IMR-90 (cell line): ENCODE measurements at regions not wholly inside any gene's neighbourhood (a gene's known extent, or its start where the extent isn't known, plus 50 kb on each side); places are given as distances from the start of the nearest gene placed in this dataset.
"Not testable (repeated sequence)": the region's sequence is repeated elsewhere in the genome, so short reads cannot be mapped to it uniquely, and the experiment has no call there.

Source experiments
- ATAC-seq: fragments of 200-7000 bp; cut with Tn5 transposase; 2 replicates; pipeline ENCODE4 v1.9.1; 2020; ENCODE audit warnings: low read depth, mild to moderate bottlenecking, moderate library complexity
- BruUV-seq: library from RNA; stranded (reverse); fragments of 400-500 nt; replicated peaks from 2 replicates; lab custom pipeline; 2021; lab: Mats Ljungman, UMichigan
- CTCF ChIA-PET: fragments of 300-600 bp; formaldehyde crosslinking; extraction: SDS; loops from one replicate; lab custom pipeline; 2021; ENCODE audit warnings: antibody characterized with exemption; lab: Yijun Ruan, JAX
- POLR2A ChIA-PET: fragments of 300-600 bp; sonication (Branson Sonifier 250); formaldehyde crosslinking; loops from one replicate; lab custom pipeline; 2022; ENCODE audit warnings: antibody characterized with exemption; ENCODE audit not compliant: unreplicated experiment; lab: Charles Lee
- DNase-seq: peaks from one replicate; pipeline ENCODE4 v3.0.0; 2013
- H2AFZ ChIP-seq: replicated peaks from 2 replicates; pipeline ENCODE3; 2013; ENCODE audit warnings: low read length, mild to moderate bottlenecking; ENCODE audit not compliant: poor library complexity
- H2AK5ac ChIP-seq: 2 replicates; pipeline ENCODE4 v1.6.1; 2013; ENCODE audit warnings: low read depth, low read length, inconsistent platforms
- H2AK9ac ChIP-seq: replicated peaks from 2 replicates; pipeline ENCODE3; 2013; ENCODE audit warnings: mild to moderate bottlenecking, low read depth, low read length, moderate library complexity; ENCODE audit not compliant: poor library complexity
- H2BK120ac ChIP-seq: 2 replicates; pipeline ENCODE4 v1.6.1; 2013; ENCODE audit warnings: low read depth, low read length, inconsistent platforms
- H2BK15ac ChIP-seq: 3 replicates; pipeline ENCODE4 v1.6.1; 2013; ENCODE audit warnings: low read depth, low read length, inconsistent platforms
- H2BK20ac ChIP-seq: 2 replicates; pipeline ENCODE4 v1.6.1; 2013; ENCODE audit warnings: low read depth, mild to moderate bottlenecking, inconsistent platforms, low read length, moderate library complexity
- H2BK5ac ChIP-seq: 2 replicates; pipeline ENCODE4 v1.6.1; 2013; ENCODE audit warnings: mild to moderate bottlenecking, low read depth, low read length, inconsistent platforms; ENCODE audit not compliant: poor library complexity, severe bottlenecking
- H3K14ac ChIP-seq: replicated peaks from 2 replicates; pipeline ENCODE4 v1.6.1; 2013; ENCODE audit warnings: low read depth, low read length, inconsistent platforms
- H3K18ac ChIP-seq: 2 replicates; pipeline ENCODE4 v1.6.1; 2013; ENCODE audit warnings: low read depth, low read length, control low read depth
- H3K23ac ChIP-seq: 2 replicates; pipeline ENCODE4 v1.6.1; 2013; ENCODE audit warnings: low read depth, low read length, inconsistent platforms
- H3K27ac ChIP-seq: 2 replicates; pipeline ENCODE4 v1.5.1; 2013; ENCODE audit warnings: mild to moderate bottlenecking, control low read depth, low read length; ENCODE audit not compliant: insufficient read depth
- H3K27me3 ChIP-seq: 2 replicates; pipeline ENCODE4 v1.6.1; 2013; ENCODE audit warnings: low read length; ENCODE audit not compliant: control insufficient read depth, insufficient read depth
- H3K36me3 ChIP-seq: 2 replicates; pipeline ENCODE4 v1.6.1; 2013; ENCODE audit warnings: low read length, mixed read lengths; ENCODE audit not compliant: control insufficient read depth, insufficient read depth
- H3K4ac ChIP-seq: 2 replicates; pipeline ENCODE4 v1.6.1; 2013; ENCODE audit warnings: low read depth, low read length, inconsistent platforms
- H3K4me1 ChIP-seq: 2 replicates; pipeline ENCODE4 v1.6.1; 2013; ENCODE audit warnings: low read length, mixed read lengths; ENCODE audit not compliant: control insufficient read depth, insufficient read depth
- H3K4me2 ChIP-seq: 2 replicates; pipeline ENCODE4 v1.6.1; 2013; ENCODE audit warnings: low read depth, mild to moderate bottlenecking, control low read depth, low read length, moderate library complexity
- H3K4me3 ChIP-seq: 2 replicates; pipeline ENCODE4 v1.5.1; 2013; ENCODE audit warnings: low read depth, mild to moderate bottlenecking, control low read depth, low read length, moderate library complexity; ENCODE audit not compliant: insufficient read depth
- H3K56ac ChIP-seq: 2 replicates; pipeline ENCODE4 v1.6.1; 2013; ENCODE audit warnings: low read length, inconsistent platforms; ENCODE audit not compliant: insufficient read depth; ENCODE audit errors: extremely low read depth
- H3K79me1 ChIP-seq, 2 experiments: 2 replicates each; pipeline ENCODE4 v1.6.1; 2013; ENCODE audit warnings: low read length in 2 of 2, inconsistent platforms in 1 of 2, low read depth in 1 of 2
- H3K9ac ChIP-seq: 2 replicates; pipeline ENCODE4 v1.6.1; 2013; ENCODE audit warnings: low read depth, low read length, control low read depth
- H3K9me1 ChIP-seq: 2 replicates; pipeline ENCODE4 v1.6.1; 2013; ENCODE audit warnings: low read length, inconsistent platforms; ENCODE audit not compliant: insufficient read depth
- H3K9me3 ChIP-seq: 2 replicates; pipeline ENCODE4 v1.6.1; 2013; ENCODE audit warnings: low read length; ENCODE audit not compliant: control insufficient read depth, insufficient read depth
- H4K20me1 ChIP-seq: 2 replicates; pipeline ENCODE4 v1.6.1; 2013; ENCODE audit warnings: low read length, inconsistent platforms; ENCODE audit not compliant: insufficient read depth
- H4K5ac ChIP-seq: 2 replicates; pipeline ENCODE4 v1.6.1; 2013; ENCODE audit warnings: mild to moderate bottlenecking, low read depth, low read length, control low read depth
- H4K8ac ChIP-seq, 2 experiments: 2 replicates each; pipeline ENCODE4 v1.6.1; 2013; ENCODE audit warnings: low read depth in 2 of 2, low read length in 2 of 2, control low read depth in 1 of 2, inconsistent platforms in 1 of 2
- H4K91ac ChIP-seq: 2 replicates; pipeline ENCODE4 v1.6.1; 2013; ENCODE audit warnings: low read depth, low read length, inconsistent platforms; ENCODE audit not compliant: insufficient read depth
- WGBS, 2 experiments: methylation state at CpG; one replicate each; pipeline versions ENCODE4 v1.1.5 to v1.1.7; 2013; ENCODE audit warnings: missing lambda C conversion rate in 2 of 2; ENCODE audit not compliant: insufficient read length in 1 of 2; ENCODE audit errors: extremely low coverage in 2 of 2; 5-methylcytosine and 5-hydroxymethylcytosine counted together
- dilution Hi-C: fragments of 300-500 bp; cut with HindIII; formaldehyde crosslinking; loops from one replicate; pipeline ENCODE4 v1.14.3; 2018; ENCODE audit warnings: low sequenced_read_pairs; ENCODE audit not compliant: unreplicated experiment
- in situ Hi-C: fragments of 300-500 bp; cut with MboI; formaldehyde crosslinking; loops from 3 replicates; pipeline ENCODE4 v1.14.3; 2019; ENCODE audit warnings: low sequenced_read_pairs, inconsistent platforms, mixed read lengths
- intact Hi-C: fragments of 100-400 bp; cut with micrococcal nuclease; formaldehyde crosslinking; loops from 2 replicates; pipeline ENCODE4 v1.10.0; 2022

GRCh38 chr5:21485458-21486000 lies 1367.6 kb downstream of the CDH12 start:
- DNase-seq, H3K27ac ChIP-seq, H3K4me2 ChIP-seq, H4K8ac ChIP-seq, H2BK120ac ChIP-seq, H2AK5ac ChIP-seq, H3K18ac ChIP-seq, H4K5ac ChIP-seq, H3K4me3 ChIP-seq, H3K9me3 ChIP-seq, H2BK20ac ChIP-seq, H3K9me1 ChIP-seq, BruUV-seq, H2BK15ac ChIP-seq, H3K14ac ChIP-seq, H3K9ac ChIP-seq, H2AFZ ChIP-seq, CTCF ChIA-PET, H2BK5ac ChIP-seq, H4K91ac ChIP-seq, POLR2A ChIA-PET, ATAC-seq, H3K4me1 ChIP-seq, H3K56ac ChIP-seq, H2AK9ac ChIP-seq, H3K4ac ChIP-seq, dilution Hi-C loops, in situ Hi-C loops, H4K20me1 ChIP-seq, H3K36me3 ChIP-seq, intact Hi-C loops, H3K79me1 ChIP-seq, H3K23ac ChIP-seq, H3K27me3 ChIP-seq: not testable (repeated sequence)
- no CpG with 5 or more reads among the region's 7 CpGs for WGBS, 2 experiments

DNA sequence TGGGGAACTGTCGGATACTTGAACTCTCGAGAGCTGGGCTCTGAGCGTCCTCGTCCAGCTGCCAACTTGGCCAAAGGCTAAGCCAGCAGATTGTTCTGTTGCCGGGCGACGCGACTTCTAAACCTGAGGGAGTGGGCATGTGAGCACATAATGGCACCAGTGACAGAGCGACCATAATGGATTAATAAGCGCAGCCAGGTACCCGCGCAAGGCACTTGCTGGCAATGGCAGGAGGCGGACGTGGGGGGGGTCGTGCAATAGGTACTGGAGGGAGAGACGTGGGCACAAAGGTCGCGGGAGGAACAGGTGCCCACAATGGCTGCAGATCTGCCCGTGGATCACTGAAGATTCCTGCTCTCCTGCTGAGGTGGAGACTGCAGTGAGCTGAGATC lies 1368.7 kb downstream of the CDH12 start:
- DNase-seq, H4K91ac ChIP-seq, H2BK120ac ChIP-seq, H3K27me3 ChIP-seq, H2AFZ ChIP-seq, H2BK20ac ChIP-seq, H2AK9ac ChIP-seq, H3K18ac ChIP-seq, CTCF ChIA-PET, H4K5ac ChIP-seq, H3K36me3 ChIP-seq, H4K20me1 ChIP-seq, in situ Hi-C loops, H3K23ac ChIP-seq, H3K4me2 ChIP-seq, H3K9me1 ChIP-seq, BruUV-seq, intact Hi-C loops, H3K9me3 ChIP-seq, H2AK5ac ChIP-seq, POLR2A ChIA-PET, H2BK15ac ChIP-seq, H3K27ac ChIP-seq, dilution Hi-C loops, H4K8ac ChIP-seq, H3K56ac ChIP-seq, H3K4me3 ChIP-seq, H3K79me1 ChIP-seq, H3K4ac ChIP-seq, ATAC-seq, H3K14ac ChIP-seq, H3K4me1 ChIP-seq, H3K9ac ChIP-seq, H2BK5ac ChIP-seq: not testable (repeated sequence)
- WGBS, 2 experiments = no CpG with 5 or more reads among the region's 19 CpGs
